Spleen (tissue), 7 donors: ENCODE measurements at regions not wholly inside any gene's neighbourhood (a gene's known extent, or its start where the extent isn't known, plus 50 kb on each side); places are given as distances from the start of the nearest gene placed in this dataset.

Source experiments
- CTCF ChIP-seq, 11 experiments: fragments of 200-600 bp in 7 of 11; fragments of 450-650 bp in 4 of 11; sonication (generic) in 4 of 11; IDR thresholded peaks in 8 of 11; conservative IDR thresholded peaks in 3 of 11; 1 replicate in 7 of 11; 2 replicates in 4 of 11; pipeline versions ENCODE4 v1.4.0 to v1.8.0; 2016 to 2021; ENCODE audit warnings: antibody characterized with exemption in 11 of 11, inconsistent platforms in 4 of 11, mild to moderate bottlenecking in 1 of 11
- POLR2A ChIP-seq, 3 donors: fragments of 450-650 bp; IDR thresholded peaks; one replicate each; pipeline ENCODE4 v1.5.1; 2017; ENCODE audit warnings: antibody characterized with exemption in 3 of 3, mild to moderate bottlenecking in 1 of 3
- POLR2AphosphoS5 ChIP-seq, 3 donors: sonication (generic); formaldehyde crosslinking; IDR thresholded peaks; one replicate each; pipeline ENCODE4 v1.5.1; 2017; ENCODE audit warnings: antibody characterized with exemption in 3 of 3
- donor health status: DM: no; HTN: no; CAD: no; lungs with moderate emphysema.
- donor health status: DM: no; HTN: no; CAD: no.
- donor health status: DM: no; HTN: no; CAD: no.

- no peak for TF ChIP-seq CTCF (IDR thresholded peaks at IDR 0.05 in 8 of 11, conservative IDR thresholded peaks at IDR 0.05 in 3 of 11)
- TF ChIP-seq POLR2A (IDR thresholded peaks at IDR 0.05): no peak
- TF ChIP-seq POLR2AphosphoS5 (IDR thresholded peaks at IDR 0.05): no peak
Measured at GRCh38 chr14:101192661-101193000, 289.1 kb upstream of the RTL1 start.
